ENCODE measurements at regions not wholly inside any gene's neighbourhood (a gene's known extent, or its start where the extent isn't known, plus 50 kb on each side); places are given as distances from the start of the nearest gene placed in this dataset.

- BruUV-seq (replicated peaks): no TSS peak
- Histone ChIP-seq H2BK120ac (ENCODE audit: low read depth, low read length) (no peak overlapping the region), H3K14ac (replicated peaks; ENCODE audit: low read depth, low read length) (no peak overlapping the region), H3K27ac (ENCODE audit: insufficient read depth, low read length) (no peak overlapping the region), H3K4ac (ENCODE audit: low read depth, low read length) (no peak overlapping the region), H2BK5ac (ENCODE audit: low read depth, low read length, poor library complexity, severe bottlenecking) (no peak overlapping the region), H3K79me1 (ENCODE audit: low read depth in 1 of 2, low read length in 2 of 2) (no peaks in the 10 kb centered on the region), H3K23ac (ENCODE audit: low read depth, low read length) (no peak overlapping the region), H4K8ac (ENCODE audit: low read depth in 2 of 2, low read length in 2 of 2) (no peak overlapping the region), H2AK9ac (replicated peaks; ENCODE audit: low read depth, low read length, poor library complexity) (no peak overlapping the region), H3K4me1 (ENCODE audit: control insufficient read depth, insufficient read depth, low read length) (no peaks in the 10 kb centered on the region), H2AFZ (replicated peaks; ENCODE audit: low read length, poor library complexity) (no peak overlapping the region), H4K20me1 (ENCODE audit: insufficient read depth, low read length) (no peaks in the 10 kb centered on the region), H2BK15ac (ENCODE audit: low read depth, low read length) (no peak overlapping the region), H3K27me3 (ENCODE audit: control insufficient read depth, insufficient read depth, low read length) (no peaks in the 10 kb centered on the region), H4K5ac (ENCODE audit: low read depth, low read length) (no peak overlapping the region), H3K9me1 (ENCODE audit: insufficient read depth, low read length) (no peaks in the 10 kb centered on the region), H3K9me3 (ENCODE audit: control insufficient read depth, insufficient read depth, low read length) (no peaks in the 10 kb centered on the region), H4K91ac (ENCODE audit: insufficient read depth, low read depth, low read length) (no peak overlapping the region), H3K9ac (ENCODE audit: low read depth, low read length) (no peak overlapping the region), H3K4me3 (ENCODE audit: insufficient read depth, low read depth, low read length) (no peak overlapping the region), H3K56ac (ENCODE audit: extremely low read depth, insufficient read depth, low read length) (no peak overlapping the region), H2BK20ac (ENCODE audit: low read depth, low read length) (no peak overlapping the region), H3K4me2 (ENCODE audit: low read depth, low read length) (no peak overlapping the region), H2AK5ac (ENCODE audit: low read depth, low read length) (no peak overlapping the region), H3K36me3 (ENCODE audit: control insufficient read depth, insufficient read depth, low read length) (peaks cover 2% of the 10 kb centered on the region; the same call in 1 of the 2 replicates), H3K18ac (ENCODE audit: low read depth, low read length) (no peak overlapping the region)
- ChIA-PET POLR2A (ENCODE audit: unreplicated experiment) (no interaction called here), CTCF (no interaction called here)
- ATAC-seq (ENCODE audit: low read depth): no peak
- TF ChIP-seq RFX5 (IDR thresholded peaks at IDR 0.05; ENCODE audit: low read depth, low read length): no peak
- no peak for TF ChIP-seq POLR2A (IDR thresholded peaks at IDR 0.05; ENCODE audit: low read depth, low read length)
- TF ChIP-seq MXI1 (IDR thresholded peaks at IDR 0.05; ENCODE audit: borderline replicate concordance, low read depth, low read length): no peak
- no peak for TF ChIP-seq RAD21 (IDR thresholded peaks at IDR 0.05; ENCODE audit: low read length)
- TF ChIP-seq MAFK (IDR thresholded peaks at IDR 0.05; ENCODE audit: low read depth, low read length): no peak
- TF ChIP-seq NFE2L2 (IDR thresholded peaks at IDR 0.05; ENCODE audit: low read depth, low read length): no peak
- dilution Hi-C loops (cut with HindIII; ENCODE audit: low sequenced_read_pairs, unreplicated experiment): no loop called here
- intact Hi-C loops (cut with micrococcal nuclease): no loop called here
- in situ Hi-C loops (cut with MboI; ENCODE audit: low sequenced_read_pairs): no loop called here
- 80% methylated on average over 2 of the region's 17 CpGs; no CpG with 5 or more reads in 1 of the 2 experiments for WGBS, 2 experiments (ENCODE audit: extremely low coverage in 2 of 2, insufficient read length in 1 of 2)
- DNase-seq: no peak
These were observed 92.2 kb upstream of the SPRY1 start for GRCh38 chr4:123304151-123304964.
